Kidney (tissue), 13 donors: ENCODE measurements at regions not wholly inside any gene's neighbourhood (a gene's known extent, or its start where the extent isn't known, plus 50 kb on each side); places are given as distances from the start of the nearest gene placed in this dataset.

ENCODE experiments used
- DNase-seq, 5 donors: peaks; one replicate each; pipeline ENCODE4 v3.0.0-alpha.2; 2013 to 2020
- FAIRE-seq: peaks from 2 replicates; lab custom pipeline; 2012; peaks lifted over from hg19 to GRCh38; lab: Jason Lieb, UNC
- H3K27ac ChIP-seq, 2 donors: one replicate each; pipeline ENCODE4 v1.7.0; 2013; ENCODE audit warnings: low read depth in 2 of 2, low read length in 2 of 2, inconsistent platforms in 1 of 2
- H3K27me3 ChIP-seq: one replicate; pipeline ENCODE4 v1.7.1; 2013; ENCODE audit warnings: low read length, inconsistent platforms; ENCODE audit not compliant: control insufficient read depth, insufficient read depth
- H3K36me3 ChIP-seq, 3 donors: one replicate each; pipeline versions ENCODE4 v1.7.0 to v1.7.1; 2013; ENCODE audit warnings: low read length in 3 of 3, control low read depth in 1 of 3, inconsistent platforms in 1 of 3; ENCODE audit not compliant: insufficient read depth in 3 of 3, control insufficient read depth in 2 of 3
- H3K4me1 ChIP-seq, 3 donors: one replicate each; pipeline versions ENCODE4 v1.7.0 to v1.7.1; 2013; ENCODE audit warnings: low read length in 3 of 3, inconsistent platforms in 1 of 3, low read depth in 1 of 3; ENCODE audit not compliant: control insufficient read depth in 2 of 3, insufficient read depth in 2 of 3
- H3K4me3 ChIP-seq, 3 donors: one replicate each; pipeline versions ENCODE4 v1.7.0 to v1.8.1; 2013; ENCODE audit warnings: low read length in 3 of 3, control low read depth in 1 of 3, inconsistent platforms in 1 of 3
- H3K9ac ChIP-seq, 3 donors: one replicate each; pipeline versions ENCODE4 v1.7.0 to v1.7.1; 2013; ENCODE audit warnings: low read length in 3 of 3, control low read depth in 1 of 3, inconsistent platforms in 1 of 3
- H3K9me3 ChIP-seq, 3 donors: one replicate each; pipeline versions ENCODE4 v1.7.0 to v1.7.1; 2013; ENCODE audit warnings: low read length in 3 of 3, control low read depth in 1 of 3, inconsistent platforms in 1 of 3; ENCODE audit not compliant: control insufficient read depth in 2 of 3, insufficient read depth in 1 of 3
- CTCF ChIP-seq: IDR thresholded peaks from 3 replicates; pipeline ENCODE4 v1.5.1; 2012; ENCODE audit warnings: mild to moderate bottlenecking, moderate library complexity, borderline replicate concordance; ENCODE audit not compliant: insufficient read depth; ENCODE audit errors: extremely low read depth
- intact Hi-C: fragments of 100-400 bp; cut with DNase I; formaldehyde crosslinking; loops from one replicate; pipeline ENCODE4 v1.11.1; 2022
- donor health status: control.
- donor health status: control.
- donor health status: control.
- donor health status: control.
- donor health status: control.
- donor health status: DM: yes; HTN: yes; CAD: no.
- donor health status: Normal renal cell carcinoma (clear cell type).

DNA sequence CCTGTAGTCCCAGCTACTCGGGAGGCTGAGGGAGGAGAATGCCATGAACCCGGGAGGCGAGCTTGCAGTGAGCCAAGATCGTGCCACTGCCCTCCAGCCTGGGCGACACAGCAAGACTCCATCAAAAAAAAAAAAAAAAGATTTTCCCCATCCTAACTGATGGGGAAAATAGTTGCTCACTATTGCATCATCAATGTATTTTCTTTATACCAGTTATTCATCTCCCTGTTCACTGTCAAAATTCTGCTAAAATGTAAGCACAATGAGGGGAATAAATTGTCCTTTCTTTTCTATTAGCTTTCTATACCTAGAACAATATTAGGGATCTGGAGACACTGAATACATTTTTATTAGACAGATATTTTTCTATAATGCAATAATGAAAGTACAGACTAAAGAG is 561.3 kb downstream of the CCER1 start:
- Histone ChIP-seq H3K9ac (no peak overlapping the region), H3K27ac (no peak overlapping the region), H3K9me3 (peaks cover 0 to 5% (median 0%) of the 10 kb centered on the region in 3 donors), H3K4me3 (no peak overlapping the region), H3K4me1 (no peaks in the 10 kb centered on the region), H3K36me3 (no peaks in the 10 kb centered on the region), H3K27me3 (no peaks in the 10 kb centered on the region)
- intact Hi-C loops: no loop called here
- DNase-seq (peak in 1 of 5 donors; percentile 39), FAIRE-seq (no peak)
- TF ChIP-seq CTCF: no peak

- Histone ChIP-seq H3K9ac (no peak overlapping the region), H3K27ac (no peak overlapping the region), H3K27me3 (no peaks in the 10 kb centered on the region), H3K4me1 (no peaks in the 10 kb centered on the region), H3K4me3 (no peak overlapping the region), H3K9me3 (peaks cover 0 to 5% (median 0%) of the 10 kb centered on the region in 3 donors), H3K36me3 (no peaks in the 10 kb centered on the region)
- FAIRE-seq (no peak), DNase-seq (no peak)
- no peak for TF ChIP-seq CTCF
- intact Hi-C loops: no loop called here
These were observed 561.9 kb downstream of the CCER1 start for GRCh38 chr12:90393089-90393488.

DNA sequence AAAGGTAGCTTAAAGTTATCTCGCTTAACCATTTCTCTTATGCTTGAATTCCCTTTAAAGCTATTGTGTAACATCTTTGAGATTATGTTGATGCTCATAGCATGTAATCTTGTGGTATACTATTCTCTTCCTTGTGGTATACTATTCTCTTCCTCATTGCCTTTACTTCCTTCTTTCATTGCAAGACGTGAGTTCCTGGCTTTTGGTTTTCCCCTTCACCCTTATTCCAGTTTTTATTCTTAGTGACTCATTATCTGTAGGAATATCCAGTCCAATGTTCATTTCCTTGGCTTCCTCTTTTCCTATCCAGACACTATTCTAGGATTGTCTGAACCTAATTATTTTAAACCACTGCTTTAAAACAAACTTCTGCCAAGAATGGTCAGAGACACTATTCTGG is 564.0 kb downstream of the CCER1 start:
- Histone ChIP-seq H3K27ac (no peak overlapping the region), H3K9ac (no peak overlapping the region), H3K36me3 (no peaks in the 10 kb centered on the region), H3K27me3 (no peaks in the 10 kb centered on the region), H3K4me3 (no peak overlapping the region), H3K9me3 (peaks cover 0 to 1% (median 0%) of the 10 kb centered on the region in 3 donors), H3K4me1 (no peaks in the 10 kb centered on the region)
- FAIRE-seq (no peak), DNase-seq (no peak)
- intact Hi-C loops: no loop called here
- TF ChIP-seq CTCF: no peak

DNA sequence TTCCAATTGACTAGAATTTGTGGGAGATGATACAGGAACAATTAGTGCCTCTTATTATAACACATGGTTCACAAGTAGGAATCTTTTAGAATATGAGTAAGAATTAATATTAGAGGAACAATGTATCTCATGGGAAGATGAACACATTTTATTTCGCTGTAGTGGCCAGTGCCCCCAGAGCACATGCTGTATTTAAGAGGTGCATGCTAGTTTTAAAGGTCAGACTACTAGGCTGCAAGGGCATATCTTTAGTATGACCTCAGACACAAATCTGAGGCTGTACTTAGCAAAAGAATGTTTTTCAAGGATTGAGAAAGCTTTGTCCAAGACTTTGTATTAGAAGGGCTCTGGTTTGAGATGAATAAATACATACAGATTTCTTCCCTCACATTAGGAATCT is 586.9 kb downstream of the CCER1 start:
- H3K27ac ChIP-seq: no peak overlapping the region
- TF ChIP-seq CTCF: no peak
- no peaks in the 10 kb centered on the region for H3K27me3 ChIP-seq
- intact Hi-C loops: no loop called here
- H3K4me3 ChIP-seq: no peak overlapping the region
- H3K4me1 ChIP-seq: no peaks in the 10 kb centered on the region
- H3K9ac ChIP-seq: no peak overlapping the region
- FAIRE-seq: no peak
- DNase-seq: no peak
- H3K36me3 ChIP-seq: no peaks in the 10 kb centered on the region
- H3K9me3 ChIP-seq: no peaks in the 10 kb centered on the region
